GM21825 (cell line): ENCODE measurements at regions not wholly inside any gene's neighbourhood (a gene's known extent, or its start where the extent isn't known, plus 50 kb on each side); places are given as distances from the start of the nearest gene placed in this dataset.
A peak's percentile ranks its signal among the peaks of the same experiment; 100 is the strongest.

Source experiments
- ATAC-seq: cut with Tn5 transposase; IDR thresholded peaks from one replicate; pipeline ENCODE4 v1.9.1; 2021; ENCODE audit warnings: mild to moderate bottlenecking, moderate library complexity; ENCODE audit not compliant: unreplicated experiment

DNA sequence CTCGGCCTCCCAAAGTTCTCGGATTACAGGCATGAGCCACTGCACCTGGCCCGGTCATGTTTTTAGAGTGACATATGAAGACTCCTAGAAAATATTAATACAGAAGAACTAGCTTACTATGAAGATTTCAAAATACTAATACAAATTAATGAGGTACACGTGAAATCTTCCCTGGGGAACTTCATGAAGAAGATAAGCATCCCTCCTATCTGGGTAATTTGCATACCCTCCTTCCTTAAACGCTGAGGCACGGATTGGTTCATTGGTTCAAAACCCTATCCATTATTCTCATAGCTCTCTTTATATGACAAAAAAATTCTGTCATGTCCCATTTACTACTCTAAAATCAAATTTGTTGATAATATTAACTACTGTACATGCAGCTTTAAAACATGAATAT lies 224.8 kb upstream of the KLF14 start:
- no peak for ATAC-seq

DNA sequence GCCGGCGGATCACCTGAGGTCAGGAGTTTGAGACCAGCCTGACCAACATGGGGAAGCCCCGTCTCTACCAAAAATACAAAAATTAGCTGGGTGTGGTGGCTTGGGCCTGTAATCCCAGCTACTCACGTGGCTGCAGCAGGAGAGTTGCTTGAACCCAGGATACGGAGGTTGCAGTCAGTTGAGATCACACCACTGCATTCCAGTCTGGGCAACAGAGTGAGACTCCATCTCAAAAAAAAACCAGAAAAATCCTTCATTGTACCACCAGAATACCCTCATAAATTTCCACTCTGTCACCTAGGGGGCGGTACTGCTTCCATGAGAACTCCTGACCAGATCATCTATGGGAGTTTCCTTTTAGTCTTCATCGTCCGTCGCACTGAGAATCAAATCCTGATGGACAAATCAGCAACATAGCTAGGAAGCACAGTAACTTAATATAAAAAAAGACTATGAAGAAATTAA lies 225.8 kb upstream of the KLF14 start:
- ATAC-seq = no peak

DNA sequence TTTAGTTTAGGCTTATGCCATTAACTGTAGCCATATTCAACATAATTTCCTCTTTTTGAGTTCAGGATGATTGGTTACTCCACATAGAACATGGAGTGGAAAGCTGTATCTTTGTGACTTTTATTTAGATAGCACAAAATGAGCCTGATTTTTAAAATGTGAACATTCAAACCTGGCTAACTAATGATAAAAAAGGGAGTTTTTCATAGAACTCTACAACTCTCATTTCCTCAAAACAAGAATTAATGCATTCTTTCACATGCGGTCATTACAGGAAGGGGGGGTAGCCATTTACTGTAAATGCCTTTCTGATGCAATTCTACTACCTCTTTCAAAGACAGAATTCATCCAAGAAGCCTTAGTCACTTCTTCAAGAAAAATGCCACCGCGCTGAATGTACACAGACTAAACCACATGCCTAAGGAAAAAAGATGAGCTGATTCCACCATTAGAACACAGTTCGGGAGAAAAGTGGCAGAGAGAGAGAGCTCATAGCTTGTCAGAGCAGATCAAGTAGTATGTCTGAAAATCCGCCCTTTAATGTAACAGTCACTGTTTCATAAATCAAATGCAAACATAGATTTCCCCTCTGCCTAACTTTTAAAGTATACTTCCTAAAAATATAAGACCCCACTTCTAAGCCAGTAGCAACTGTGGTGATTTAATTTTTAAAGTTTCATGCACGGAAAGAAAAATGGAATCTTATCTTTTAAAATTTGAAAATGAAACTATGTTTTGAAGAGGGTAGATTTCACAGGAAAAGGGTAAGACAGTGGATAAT lies 226.4 kb upstream of the KLF14 start:
- ATAC-seq = no peak

DNA sequence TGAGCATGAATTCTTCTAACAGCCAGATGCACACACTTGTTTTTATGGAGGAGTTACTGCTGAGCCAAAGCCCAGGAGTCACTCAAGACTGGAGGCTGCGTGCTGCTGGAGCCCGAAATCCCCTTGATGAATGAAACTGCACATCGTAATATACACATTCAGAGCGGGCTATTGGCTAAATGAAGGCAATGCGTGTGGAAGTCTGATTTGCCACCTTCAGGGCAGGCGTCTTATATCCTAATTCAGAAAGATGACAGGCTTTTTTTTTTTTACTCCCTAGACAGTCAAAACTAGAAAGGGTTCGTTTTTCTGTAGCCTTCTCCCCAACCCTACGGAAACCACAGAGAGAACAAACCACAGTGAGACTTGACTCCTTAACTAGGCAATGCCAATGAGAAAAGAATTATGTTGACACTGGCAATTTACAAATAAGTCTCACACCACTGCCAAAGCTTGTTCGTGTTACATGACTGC lies 227.2 kb upstream of the KLF14 start:
- peak; percentile 75 for ATAC-seq

DNA sequence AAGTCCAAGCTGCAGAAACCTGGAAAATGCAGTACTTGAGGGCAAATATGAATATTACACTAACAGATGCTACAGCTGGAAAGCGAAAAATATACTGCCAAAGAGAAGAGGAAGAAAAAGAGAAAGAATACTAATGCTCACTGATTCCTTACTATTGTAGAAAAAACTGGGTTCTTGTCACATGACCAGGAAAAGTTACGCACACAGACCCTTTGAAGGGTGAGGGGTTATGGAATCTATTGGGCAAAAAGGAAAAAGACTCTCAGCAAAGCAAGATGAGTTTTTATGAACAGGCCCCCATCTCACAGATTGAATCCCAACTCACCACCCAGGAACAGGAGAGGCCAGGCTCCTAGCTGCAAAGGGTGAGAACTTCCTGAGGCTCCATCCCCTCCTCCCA lies 228.1 kb upstream of the KLF14 start:
- ATAC-seq = no peak

- ATAC-seq = no peak
Observed at GRCh38 chr7:130963339-130963738, 229.3 kb upstream of the KLF14 start.

DNA sequence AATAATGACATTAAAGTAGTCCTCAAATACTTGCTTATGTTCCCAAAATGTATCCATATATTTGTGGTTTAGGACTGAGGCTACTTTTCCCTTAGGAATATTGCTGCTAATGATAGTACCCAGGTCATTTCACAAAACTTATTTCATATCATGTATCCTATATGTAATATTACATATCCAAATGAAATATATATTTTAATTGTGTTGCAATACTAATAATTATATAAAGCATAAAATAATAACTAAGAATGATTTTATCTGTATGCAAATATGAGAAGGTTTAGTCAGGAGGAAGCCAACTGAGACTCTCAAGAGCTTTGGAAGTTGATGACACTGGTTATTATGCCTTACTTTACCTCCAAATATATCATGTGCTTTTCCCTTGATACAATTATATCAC lies 231.5 kb upstream of the KLF14 start:
- ATAC-seq = no peak

GRCh38 chr7:130966246-130967009 lies 232.4 kb upstream of the KLF14 start:
- peak; percentile 33 for ATAC-seq

- ATAC-seq = no peak
Observed at GRCh38 chr7:130970196-130970595, 236.2 kb upstream of the KLF14 start.

GRCh38 chr7:130970696-130971095 lies 236.7 kb upstream of the KLF14 start:
- ATAC-seq = no peak

- ATAC-seq = no peak
Observed at GRCh38 chr7:130971297-130971696, 237.3 kb upstream of the KLF14 start.

DNA sequence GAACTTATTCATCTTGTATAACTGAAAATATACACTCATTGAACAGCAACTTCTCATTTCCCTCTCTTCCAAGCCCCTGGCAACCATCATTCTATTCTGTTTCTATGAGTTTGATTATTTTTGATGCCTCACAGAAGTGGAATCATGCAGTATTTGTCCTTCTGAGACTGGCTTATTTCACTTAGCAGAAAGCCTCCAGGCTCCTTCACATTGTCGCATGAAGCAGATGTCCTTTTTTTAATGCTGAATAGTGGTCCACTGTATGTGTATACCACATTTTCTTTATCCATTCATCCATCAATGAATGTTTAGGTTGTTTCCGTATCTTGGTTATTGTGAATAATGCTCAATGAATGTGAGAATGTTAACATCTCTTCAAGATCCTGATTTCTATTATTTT lies 238.2 kb upstream of the KLF14 start:
- ATAC-seq = no peak

DNA sequence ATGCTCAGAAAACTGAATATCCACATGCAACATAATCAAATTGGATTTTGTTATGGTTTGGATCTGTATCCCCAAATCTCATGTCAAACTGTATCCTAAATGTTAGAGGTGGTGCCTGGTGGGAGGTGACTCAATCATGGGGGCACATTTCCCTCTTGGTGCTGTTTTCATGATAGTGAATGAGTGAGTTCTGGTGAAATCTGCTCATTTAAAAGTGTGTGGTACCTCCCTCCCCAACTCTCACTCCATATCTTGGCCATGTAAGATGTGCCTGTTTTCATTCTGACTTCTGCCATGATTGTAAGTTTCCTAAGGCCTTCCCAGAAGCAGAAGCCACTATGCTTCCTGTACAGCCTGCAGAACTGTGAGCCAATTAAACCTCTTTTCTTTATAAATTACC lies 239.6 kb upstream of the KLF14 start:
- no peak for ATAC-seq

- ATAC-seq = no peak
Observed at GRCh38 chr7:130974169-130974568, 240.2 kb upstream of the KLF14 start.

DNA sequence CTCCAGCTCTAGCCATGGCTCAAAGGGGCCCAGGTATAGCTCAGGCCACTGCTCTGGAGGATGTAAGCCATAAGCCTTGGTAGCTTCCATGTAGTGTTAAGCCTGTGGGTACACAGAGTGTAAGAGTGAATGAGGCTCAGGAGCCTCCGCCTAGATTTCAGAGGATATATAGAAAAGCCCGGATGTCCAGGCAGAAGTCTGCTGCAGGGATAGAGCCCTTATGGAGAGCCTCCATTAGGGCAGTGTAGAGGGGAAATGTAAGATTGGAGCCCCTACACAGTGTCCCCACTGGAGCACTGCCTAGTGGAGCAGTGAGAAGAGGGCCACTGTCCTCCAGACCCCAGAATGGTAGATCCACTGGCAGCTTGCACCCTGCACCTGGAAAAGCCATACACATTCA lies 240.8 kb upstream of the KLF14 start:
- no peak for ATAC-seq

GRCh38 chr7:130975731-130976130 lies 241.7 kb upstream of the KLF14 start:
- no peak for ATAC-seq

DNA sequence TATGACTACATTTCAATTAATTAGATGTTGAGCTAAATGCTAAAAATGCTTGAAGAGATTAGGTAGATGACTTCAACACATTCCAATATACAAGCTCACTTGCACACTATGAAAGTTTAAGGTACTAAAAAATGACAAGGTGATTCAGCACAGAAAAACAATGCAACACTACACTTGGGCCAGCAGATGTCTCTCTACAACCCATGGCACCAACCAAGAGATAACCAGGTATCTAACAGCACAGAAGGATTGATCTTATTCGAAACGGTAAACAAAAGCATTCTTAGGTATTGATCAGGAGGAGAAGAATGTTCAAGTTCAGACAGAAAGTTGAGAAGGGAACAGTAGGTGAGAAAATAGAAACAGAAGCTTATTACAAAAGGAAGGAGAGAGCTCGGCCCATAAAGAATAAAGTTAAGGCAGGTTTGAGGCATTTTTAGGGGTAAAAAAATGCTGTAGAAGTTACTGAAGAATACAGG lies 248.2 kb upstream of the KLF14 start:
- peak; percentile 72 for ATAC-seq

- ATAC-seq = no peak
Observed at GRCh38 chr7:130982651-130983050, 248.6 kb upstream of the KLF14 start.

GRCh38 chr7:130985361-130985760 lies 251.4 kb upstream of the KLF14 start:
- ATAC-seq = no peak

DNA sequence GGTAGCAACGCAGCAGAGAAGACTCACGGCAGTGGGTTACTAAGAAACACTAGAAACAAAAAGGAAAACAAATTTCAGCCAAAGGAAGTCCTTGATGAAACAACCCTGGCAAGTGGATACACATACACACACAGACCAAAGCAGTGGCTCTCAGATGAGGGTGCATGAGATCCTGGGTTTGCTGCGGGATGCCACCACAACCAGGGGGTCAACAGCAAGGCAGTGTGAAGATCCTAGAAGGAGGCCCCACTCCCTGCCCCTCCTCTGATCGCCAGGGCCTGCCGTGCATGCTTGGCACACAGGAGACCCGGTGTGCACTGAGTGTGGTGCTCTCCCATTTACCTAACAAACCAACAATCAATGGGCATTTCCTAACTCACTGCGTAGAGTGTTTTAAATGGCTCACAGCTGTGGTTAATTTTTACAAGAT lies 252.3 kb upstream of the KLF14 start:
- no peak for ATAC-seq

- ATAC-seq = no peak
Observed at GRCh38 chr7:130987092-130987491, 253.1 kb upstream of the KLF14 start.

DNA sequence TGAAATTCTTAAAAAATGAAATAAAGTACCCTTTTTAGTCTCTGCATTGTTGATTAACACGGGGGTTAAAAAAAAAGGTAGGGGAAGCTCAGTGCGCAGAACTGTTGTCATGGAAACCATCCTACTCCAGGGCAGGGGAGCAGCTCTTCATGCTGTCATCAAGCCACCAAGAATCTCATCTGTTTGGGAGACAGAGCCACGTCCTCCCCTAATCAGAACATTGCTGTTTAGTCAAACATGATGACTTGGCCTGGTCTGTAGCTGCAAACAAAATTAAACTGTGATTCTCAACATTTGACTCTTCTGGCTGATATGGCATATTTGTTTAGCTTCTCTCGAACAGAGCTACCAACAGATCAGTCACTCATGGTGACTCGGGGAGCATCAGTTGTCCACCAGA lies 254.4 kb upstream of the KLF14 start:
- no peak for ATAC-seq
